ENCODE measurements at regions not wholly inside any gene's neighbourhood (a gene's known extent, or its start where the extent isn't known, plus 50 kb on each side); places are given as distances from the start of the nearest gene placed in this dataset.

DNA sequence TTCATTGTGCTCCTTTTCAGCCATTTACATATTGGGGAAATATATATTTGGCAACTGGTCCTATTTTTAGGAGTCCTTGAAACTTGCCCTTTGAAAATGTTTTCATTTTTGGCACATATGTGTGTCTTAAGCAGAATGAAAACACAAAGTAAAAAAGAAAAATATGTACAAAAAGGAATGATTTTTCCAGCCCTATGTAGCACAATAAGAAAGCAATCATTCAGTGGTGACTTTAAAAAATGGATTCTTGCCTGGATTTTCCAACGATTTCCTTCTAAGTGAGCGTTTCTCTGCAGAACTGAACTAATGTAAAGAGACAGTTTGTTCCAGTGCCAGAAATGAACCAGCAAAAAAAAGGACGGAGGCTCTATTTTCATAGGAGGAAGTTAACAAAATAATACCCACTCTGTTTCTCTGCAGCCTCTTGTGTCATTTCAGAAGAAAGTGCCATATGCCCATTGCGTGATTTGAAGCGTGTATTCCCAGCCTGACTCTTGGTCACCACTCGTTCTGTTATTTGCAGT is 340.1 kb downstream of the SETD4 start:
- TF ChIP-seq, protein P1, sequence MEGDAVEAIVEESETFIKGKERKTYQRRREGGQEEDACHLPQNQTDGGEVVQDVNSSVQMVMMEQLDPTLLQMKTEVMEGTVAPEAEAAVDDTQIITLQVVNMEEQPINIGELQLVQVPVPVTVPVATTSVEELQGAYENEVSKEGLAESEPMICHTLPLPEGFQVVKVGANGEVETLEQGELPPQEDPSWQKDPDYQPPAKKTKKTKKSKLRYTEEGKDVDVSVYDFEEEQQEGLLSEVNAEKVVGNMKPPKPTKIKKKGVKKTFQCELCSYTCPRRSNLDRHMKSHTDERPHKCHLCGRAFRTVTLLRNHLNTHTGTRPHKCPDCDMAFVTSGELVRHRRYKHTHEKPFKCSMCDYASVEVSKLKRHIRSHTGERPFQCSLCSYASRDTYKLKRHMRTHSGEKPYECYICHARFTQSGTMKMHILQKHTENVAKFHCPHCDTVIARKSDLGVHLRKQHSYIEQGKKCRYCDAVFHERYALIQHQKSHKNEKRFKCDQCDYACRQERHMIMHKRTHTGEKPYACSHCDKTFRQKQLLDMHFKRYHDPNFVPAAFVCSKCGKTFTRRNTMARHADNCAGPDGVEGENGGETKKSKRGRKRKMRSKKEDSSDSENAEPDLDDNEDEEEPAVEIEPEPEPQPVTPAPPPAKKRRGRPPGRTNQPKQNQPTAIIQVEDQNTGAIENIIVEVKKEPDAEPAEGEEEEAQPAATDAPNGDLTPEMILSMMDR (conservative IDR thresholded peaks at IDR 0.05; ENCODE audit: low read length) = no peak
- TF ChIP-seq EZH2phosphoT487 (IDR thresholded peaks at IDR 0.05; ENCODE audit: borderline replicate concordance, low read depth, low read length) = no peak

Data from OCI-LY7 (cell line).